Activated naive CD8-positive, alpha-beta T cell treated with anti-CD3 and anti-CD28 coated beads for 36 hours (primary cell): ENCODE measurements at regions not wholly inside any gene's neighbourhood (a gene's known extent, or its start where the extent isn't known, plus 50 kb on each side); places are given as distances from the start of the nearest gene placed in this dataset.

Experiments
- DNase-seq: peaks from one replicate; pipeline ENCODE4 v3.0.0; 2021
- H3K27ac Mint-ChIP-seq: one replicate; pipeline ENCODE4 v1.8.0; 2022; ENCODE audit warnings: mild to moderate bottlenecking, moderate library complexity, mixed read lengths
- H3K27me3 Mint-ChIP-seq: one replicate; pipeline ENCODE4 v1.8.0; 2022; ENCODE audit warnings: mild to moderate bottlenecking, mixed read lengths
- H3K36me3 Mint-ChIP-seq: one replicate; pipeline ENCODE4 v1.8.0; 2021; ENCODE audit warnings: mild to moderate bottlenecking, mixed read lengths
- H3K4me1 Mint-ChIP-seq: one replicate; pipeline ENCODE4 v1.8.0; 2021; ENCODE audit warnings: mixed read lengths
- H3K4me3 Mint-ChIP-seq: one replicate; pipeline ENCODE4 v1.8.0; 2022; ENCODE audit warnings: mild to moderate bottlenecking, moderate library complexity, mixed read lengths
- H3K9me3 Mint-ChIP-seq: one replicate; pipeline ENCODE4 v1.8.0; 2022; ENCODE audit warnings: mixed read lengths

GRCh38 chr11:79919350-79919749 lies 478.5 kb upstream of the TENM4 start:
- no peak for DNase-seq
- no peak overlapping the region for H3K4me3 Mint-ChIP-seq
- no peaks in the 10 kb centered on the region for H3K4me1 Mint-ChIP-seq
- H3K9me3 Mint-ChIP-seq, result no peaks in the 10 kb centered on the region
- H3K27me3 Mint-ChIP-seq, result no peaks in the 10 kb centered on the region
- H3K27ac Mint-ChIP-seq, result no peak overlapping the region
- H3K36me3 Mint-ChIP-seq, result no peaks in the 10 kb centered on the region

GRCh38 chr11:79918846-79919245 lies 478.0 kb upstream of the TENM4 start:
- H3K36me3 Mint-ChIP-seq, result no peaks in the 10 kb centered on the region
- DNase-seq, result no peak
- H3K27me3 Mint-ChIP-seq, result no peaks in the 10 kb centered on the region
- H3K4me1 Mint-ChIP-seq, result no peaks in the 10 kb centered on the region
- H3K9me3 Mint-ChIP-seq, result no peaks in the 10 kb centered on the region
- H3K27ac Mint-ChIP-seq, result no peak overlapping the region
- H3K4me3 Mint-ChIP-seq, result no peak overlapping the region

- Mint-ChIP-seq H3K9me3 (peaks cover 7% of the 10 kb centered on the region), H3K27ac (no peak overlapping the region), H3K4me3 (no peak overlapping the region), H3K27me3 (no peaks in the 10 kb centered on the region), H3K36me3 (no peaks in the 10 kb centered on the region), H3K4me1 (no peaks in the 10 kb centered on the region)
- no peak for DNase-seq
Measured at GRCh38 chr11:79906164-79906563, 465.3 kb upstream of the TENM4 start.

- Mint-ChIP-seq H3K27me3 (no peaks in the 10 kb centered on the region), H3K4me1 (no peaks in the 10 kb centered on the region), H3K4me3 (no peak overlapping the region), H3K36me3 (no peaks in the 10 kb centered on the region), H3K27ac (no peak overlapping the region), H3K9me3 (peaks cover 8% of the 10 kb centered on the region)
- no peak for DNase-seq
Measured at GRCh38 chr11:79902493-79902892, 461.7 kb upstream of the TENM4 start.

- no peaks in the 10 kb centered on the region for H3K27me3 Mint-ChIP-seq
- H3K9me3 Mint-ChIP-seq, result peaks cover 6% of the 10 kb centered on the region
- no peak overlapping the region for H3K27ac Mint-ChIP-seq
- no peak for DNase-seq
- H3K4me3 Mint-ChIP-seq, result no peak overlapping the region
- no peaks in the 10 kb centered on the region for H3K4me1 Mint-ChIP-seq
- H3K36me3 Mint-ChIP-seq, result no peaks in the 10 kb centered on the region
Measured at GRCh38 chr11:79897896-79898295, 457.1 kb upstream of the TENM4 start.

- Mint-ChIP-seq H3K27ac (no peak overlapping the region), H3K36me3 (no peaks in the 10 kb centered on the region), H3K9me3 (peaks cover 5% of the 10 kb centered on the region), H3K4me1 (no peaks in the 10 kb centered on the region), H3K4me3 (no peak overlapping the region), H3K27me3 (no peaks in the 10 kb centered on the region)
- no peak for DNase-seq
Measured at GRCh38 chr11:79896258-79896657, 455.4 kb upstream of the TENM4 start.

- no peaks in the 10 kb centered on the region for H3K4me1 Mint-ChIP-seq
- H3K4me3 Mint-ChIP-seq, result no peak overlapping the region
- no peak for DNase-seq
- H3K36me3 Mint-ChIP-seq, result no peaks in the 10 kb centered on the region
- no peak overlapping the region for H3K27ac Mint-ChIP-seq
- peaks cover 2% of the 10 kb centered on the region for H3K9me3 Mint-ChIP-seq
- H3K27me3 Mint-ChIP-seq, result no peaks in the 10 kb centered on the region
Measured at GRCh38 chr11:79894111-79894510, 453.3 kb upstream of the TENM4 start.

- no peak overlapping the region for H3K27ac Mint-ChIP-seq
- no peak overlapping the region for H3K4me3 Mint-ChIP-seq
- DNase-seq, result no peak
- H3K9me3 Mint-ChIP-seq, result no peaks in the 10 kb centered on the region
- H3K36me3 Mint-ChIP-seq, result no peaks in the 10 kb centered on the region
- no peaks in the 10 kb centered on the region for H3K27me3 Mint-ChIP-seq
- H3K4me1 Mint-ChIP-seq, result no peaks in the 10 kb centered on the region
Measured at GRCh38 chr11:79890272-79890671, 449.4 kb upstream of the TENM4 start.

GRCh38 chr11:79864882-79865281 lies 424.1 kb upstream of the TENM4 start:
- Mint-ChIP-seq H3K9me3 (peaks cover 17% of the 10 kb centered on the region), H3K4me1 (no peaks in the 10 kb centered on the region), H3K36me3 (no peaks in the 10 kb centered on the region), H3K27ac (no peak overlapping the region), H3K27me3 (no peaks in the 10 kb centered on the region), H3K4me3 (no peak overlapping the region)
- DNase-seq, result no peak

- Mint-ChIP-seq H3K27ac (no peak overlapping the region), H3K4me1 (no peaks in the 10 kb centered on the region), H3K9me3 (peaks cover 3% of the 10 kb centered on the region), H3K27me3 (no peaks in the 10 kb centered on the region), H3K36me3 (no peaks in the 10 kb centered on the region), H3K4me3 (no peak overlapping the region)
- DNase-seq, result no peak
Measured at GRCh38 chr11:79860336-79860735, 419.5 kb upstream of the TENM4 start.

- H3K27me3 Mint-ChIP-seq, result no peaks in the 10 kb centered on the region
Measured at GRCh38 chr11:79857377-79858214, 416.8 kb upstream of the TENM4 start.

GRCh38 chr11:79852176-79852575 lies 411.3 kb upstream of the TENM4 start:
- DNase-seq, result no peak
- H3K36me3 Mint-ChIP-seq, result no peaks in the 10 kb centered on the region

More at GRCh38 chr11:79857377-79858214, 416.8 kb upstream of the TENM4 start:
- Mint-ChIP-seq H3K4me3 (no peak overlapping the region), H3K9me3 (peaks cover 3% of the 10 kb centered on the region), H3K27ac (no peak overlapping the region), H3K4me1 (no peaks in the 10 kb centered on the region), H3K36me3 (no peaks in the 10 kb centered on the region)
- no peak for DNase-seq

GRCh38 chr11:79845002-79845709 lies 404.3 kb upstream of the TENM4 start:
- H3K4me3 Mint-ChIP-seq, result no peak overlapping the region
- no peaks in the 10 kb centered on the region for H3K9me3 Mint-ChIP-seq

More at GRCh38 chr11:79852176-79852575, 411.3 kb upstream of the TENM4 start:
- Mint-ChIP-seq H3K9me3 (peaks cover 4% of the 10 kb centered on the region), H3K4me3 (no peak overlapping the region), H3K27me3 (no peaks in the 10 kb centered on the region), H3K27ac (no peak overlapping the region), H3K4me1 (no peaks in the 10 kb centered on the region)

GRCh38 chr11:79834015-79834414 lies 393.2 kb upstream of the TENM4 start:
- Mint-ChIP-seq H3K4me1 (no peaks in the 10 kb centered on the region), H3K4me3 (no peak overlapping the region), H3K9me3 (no peaks in the 10 kb centered on the region), H3K27ac (no peak overlapping the region), H3K27me3 (no peaks in the 10 kb centered on the region), H3K36me3 (no peaks in the 10 kb centered on the region)
- DNase-seq, result no peak

More at GRCh38 chr11:79845002-79845709, 404.3 kb upstream of the TENM4 start:
- Mint-ChIP-seq H3K36me3 (no peaks in the 10 kb centered on the region), H3K27ac (no peak overlapping the region), H3K27me3 (no peaks in the 10 kb centered on the region), H3K4me1 (no peaks in the 10 kb centered on the region)
- DNase-seq, result no peak

- Mint-ChIP-seq H3K9me3 (no peaks in the 10 kb centered on the region), H3K36me3 (no peaks in the 10 kb centered on the region), H3K4me3 (no peak overlapping the region), H3K4me1 (no peaks in the 10 kb centered on the region), H3K27ac (no peak overlapping the region), H3K27me3 (no peaks in the 10 kb centered on the region)
- DNase-seq, result no peak
Measured at GRCh38 chr11:79830446-79830845, 389.6 kb upstream of the TENM4 start.

GRCh38 chr11:79829891-79830290 lies 389.1 kb upstream of the TENM4 start:
- Mint-ChIP-seq H3K9me3 (no peaks in the 10 kb centered on the region), H3K4me1 (no peaks in the 10 kb centered on the region), H3K27me3 (no peaks in the 10 kb centered on the region), H3K4me3 (no peak overlapping the region), H3K36me3 (no peaks in the 10 kb centered on the region), H3K27ac (no peak overlapping the region)
- no peak for DNase-seq
